Stimulated activated CD4-positive, alpha-beta T cell treated with anti-CD3 and anti-CD28 coated beads, TNF-alpha, amount 100 ng/mL, for 4 hours (primary cell): ENCODE measurements at regions not wholly inside any gene's neighbourhood (a gene's known extent, or its start where the extent isn't known, plus 50 kb on each side); places are given as distances from the start of the nearest gene placed in this dataset.
"Not testable (repeated sequence)": the region's sequence is repeated elsewhere in the genome, so short reads cannot be mapped to it uniquely, and the experiment has no call there.

ENCODE experiments used
- DNase-seq, 3 experiments: peaks; one replicate each; pipeline ENCODE4 v3.0.0-alpha.2; 2020; ENCODE audit warnings: low read depth in 3 of 3

GRCh38 chr6:154629127-154629526, 104.1 kb upstream of the SCAF8 start:
- no peak for DNase-seq

GRCh38 chr6:154632119-154632518, 101.1 kb upstream of the SCAF8 start:
- no peak for DNase-seq

- no peak for DNase-seq
These were observed 95.8 kb upstream of the SCAF8 start for GRCh38 chr6:154637392-154637791.

GRCh38 chr6:154638369-154638768, 94.8 kb upstream of the SCAF8 start:
- DNase-seq, result no peak

GRCh38 chr6:154639196-154639595, 94.0 kb upstream of the SCAF8 start:
- DNase-seq, result not testable (repeated sequence)

- DNase-seq, result no peak
These were observed 84.9 kb upstream of the SCAF8 start for GRCh38 chr6:154648188-154648887.

GRCh38 chr6:154648888-154649205, 84.4 kb upstream of the SCAF8 start:
- DNase-seq, result no peak

- no peak for DNase-seq
These were observed 83.5 kb upstream of the SCAF8 start for GRCh38 chr6:154649721-154650120.

- no peak for DNase-seq
These were observed 82.9 kb upstream of the SCAF8 start for GRCh38 chr6:154650351-154650750.

GRCh38 chr6:154651656-154652055, 81.6 kb upstream of the SCAF8 start:
- DNase-seq, result no peak

- DNase-seq, result no peak
These were observed 79.8 kb upstream of the SCAF8 start for GRCh38 chr6:154653385-154653784.

GRCh38 chr6:154653853-154654252, 79.4 kb upstream of the SCAF8 start:
- DNase-seq, result no peak

GRCh38 chr6:154656660-154657059, 76.6 kb upstream of the SCAF8 start:
- DNase-seq, result no peak

- no peak for DNase-seq
These were observed 71.4 kb upstream of the SCAF8 start for GRCh38 chr6:154661768-154662167.

GRCh38 chr6:154664287-154664686, 68.9 kb upstream of the SCAF8 start:
- DNase-seq, result no peak

- no peak for DNase-seq
These were observed 65.1 kb upstream of the SCAF8 start for GRCh38 chr6:154668156-154668555.

- DNase-seq, result no peak
These were observed 61.1 kb upstream of the SCAF8 start for GRCh38 chr6:154672086-154672485.

- DNase-seq, result no peak
These were observed 59.3 kb upstream of the SCAF8 start for GRCh38 chr6:154673919-154674318.

GRCh38 chr6:154675602-154676088, 57.6 kb upstream of the SCAF8 start:
- peak; percentile 56 to 80 (median 79) for DNase-seq

GRCh38 chr6:154682633-154683125, 50.5 kb upstream of the SCAF8 start:
- DNase-seq, result no peak
